Fibroblast of mammary gland (primary cell): ENCODE measurements at regions not wholly inside any gene's neighbourhood (a gene's known extent, or its start where the extent isn't known, plus 50 kb on each side); places are given as distances from the start of the nearest gene placed in this dataset.

Source experiments
- DNase-seq: peaks from one replicate; pipeline ENCODE4 v3.0.0-alpha.2; 2010; ENCODE audit warnings: low read depth
- H3K4me3 ChIP-seq: 2 replicates; pipeline ENCODE4 v1.5.1; 2011; ENCODE audit warnings: low read depth, mild to moderate bottlenecking, low read length, moderate library complexity; ENCODE audit not compliant: control insufficient read depth
- TF ChIP-seq, protein P1 (sequence below): conservative IDR thresholded peaks from 2 replicates; pipeline ENCODE4 v1.5.1; 2011; ENCODE audit warnings: low read depth, low read length, inconsistent platforms; ENCODE audit not compliant: control insufficient read depth, insufficient read depth

DNA sequence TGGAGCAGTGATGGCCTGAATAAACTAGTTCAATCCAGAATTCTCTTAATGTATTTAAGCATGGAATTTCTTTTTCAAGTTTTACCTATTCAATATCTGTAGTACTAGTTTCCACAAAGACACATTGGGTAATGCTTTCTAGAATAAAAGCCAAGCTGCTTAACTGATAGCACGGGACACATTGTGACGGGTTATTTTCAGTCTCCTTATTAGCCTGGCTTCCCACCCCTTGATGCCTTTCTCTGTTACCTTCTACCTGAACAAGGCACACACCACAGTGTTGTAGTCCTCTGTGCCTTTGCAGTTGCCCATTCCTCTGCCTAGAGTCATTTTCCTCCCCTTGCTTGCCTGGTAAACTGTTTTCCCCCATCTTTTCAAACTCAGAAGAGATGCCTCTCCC lies 139.1 kb downstream of the HDGFL1 start:
- no peak overlapping the region for H3K4me3 ChIP-seq
- TF ChIP-seq, protein P1, sequence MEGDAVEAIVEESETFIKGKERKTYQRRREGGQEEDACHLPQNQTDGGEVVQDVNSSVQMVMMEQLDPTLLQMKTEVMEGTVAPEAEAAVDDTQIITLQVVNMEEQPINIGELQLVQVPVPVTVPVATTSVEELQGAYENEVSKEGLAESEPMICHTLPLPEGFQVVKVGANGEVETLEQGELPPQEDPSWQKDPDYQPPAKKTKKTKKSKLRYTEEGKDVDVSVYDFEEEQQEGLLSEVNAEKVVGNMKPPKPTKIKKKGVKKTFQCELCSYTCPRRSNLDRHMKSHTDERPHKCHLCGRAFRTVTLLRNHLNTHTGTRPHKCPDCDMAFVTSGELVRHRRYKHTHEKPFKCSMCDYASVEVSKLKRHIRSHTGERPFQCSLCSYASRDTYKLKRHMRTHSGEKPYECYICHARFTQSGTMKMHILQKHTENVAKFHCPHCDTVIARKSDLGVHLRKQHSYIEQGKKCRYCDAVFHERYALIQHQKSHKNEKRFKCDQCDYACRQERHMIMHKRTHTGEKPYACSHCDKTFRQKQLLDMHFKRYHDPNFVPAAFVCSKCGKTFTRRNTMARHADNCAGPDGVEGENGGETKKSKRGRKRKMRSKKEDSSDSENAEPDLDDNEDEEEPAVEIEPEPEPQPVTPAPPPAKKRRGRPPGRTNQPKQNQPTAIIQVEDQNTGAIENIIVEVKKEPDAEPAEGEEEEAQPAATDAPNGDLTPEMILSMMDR, result no peak
- DNase-seq, result no peak

DNA sequence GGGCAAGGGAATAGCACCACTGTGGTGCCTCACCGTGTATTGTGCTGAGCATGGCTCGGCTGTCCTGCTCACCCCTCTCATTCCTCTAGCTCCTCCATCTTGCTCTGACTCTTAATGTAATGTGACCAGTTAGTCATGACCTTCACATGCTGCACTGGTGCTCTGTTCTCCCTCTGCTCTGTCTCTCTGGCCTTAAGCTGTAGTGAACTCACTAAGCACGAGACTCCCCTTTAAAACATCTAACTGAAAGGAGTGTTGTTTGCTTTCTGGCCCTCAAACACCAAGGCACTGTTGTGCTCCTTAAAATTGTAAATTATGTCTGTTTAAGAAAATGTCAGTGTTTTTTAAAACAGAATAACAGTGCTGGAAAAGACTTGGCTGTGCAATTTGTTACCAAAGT lies 140.4 kb downstream of the HDGFL1 start:
- DNase-seq, result peak; percentile 11
- TF ChIP-seq, protein P1, result no peak

DNA sequence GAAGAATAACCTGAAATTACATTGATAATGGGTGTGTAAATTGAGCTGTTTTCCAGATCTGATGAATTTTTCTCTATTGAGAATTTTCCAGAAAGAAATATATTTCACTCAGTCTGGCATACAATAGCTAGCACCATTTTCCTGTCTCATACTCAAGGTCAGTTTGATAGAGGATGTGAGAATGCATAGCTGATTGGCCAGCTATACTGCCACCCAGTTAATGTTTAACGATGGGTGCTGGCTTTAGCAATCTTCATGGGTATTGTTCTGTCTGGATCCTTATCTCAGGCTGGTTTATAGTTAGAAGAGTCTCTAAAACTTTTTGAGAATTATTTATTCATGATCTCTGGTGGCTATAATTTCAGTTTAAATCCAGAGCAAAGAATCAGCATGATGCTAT lies 147.4 kb downstream of the HDGFL1 start:
- no peak overlapping the region for H3K4me3 ChIP-seq
- TF ChIP-seq, protein P1, result no peak
- DNase-seq, result no peak

More for the DNA sequence above, 140.4 kb downstream of the HDGFL1 start:
- no peak overlapping the region for H3K4me3 ChIP-seq

DNA sequence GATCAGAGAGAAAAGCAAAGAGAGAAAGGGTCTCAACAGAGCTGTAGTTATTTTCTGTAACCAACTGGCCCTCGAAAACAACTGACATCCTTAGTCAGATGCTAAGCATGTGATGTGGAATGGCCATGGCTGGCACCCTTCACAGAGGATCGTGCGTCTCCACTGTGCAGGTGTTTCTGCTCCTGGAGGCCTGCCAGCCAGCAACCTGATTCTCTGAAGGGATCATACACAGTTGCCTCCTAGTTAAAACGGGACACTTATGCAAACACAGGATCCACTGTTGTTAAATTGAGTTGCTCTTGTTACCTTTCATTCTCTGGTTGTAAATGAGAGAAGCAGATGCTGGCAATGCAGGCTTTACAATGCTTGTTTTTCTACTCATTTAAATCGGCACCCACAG lies 148.5 kb downstream of the HDGFL1 start:
- no peak for DNase-seq
- TF ChIP-seq, protein P1, result no peak

DNA sequence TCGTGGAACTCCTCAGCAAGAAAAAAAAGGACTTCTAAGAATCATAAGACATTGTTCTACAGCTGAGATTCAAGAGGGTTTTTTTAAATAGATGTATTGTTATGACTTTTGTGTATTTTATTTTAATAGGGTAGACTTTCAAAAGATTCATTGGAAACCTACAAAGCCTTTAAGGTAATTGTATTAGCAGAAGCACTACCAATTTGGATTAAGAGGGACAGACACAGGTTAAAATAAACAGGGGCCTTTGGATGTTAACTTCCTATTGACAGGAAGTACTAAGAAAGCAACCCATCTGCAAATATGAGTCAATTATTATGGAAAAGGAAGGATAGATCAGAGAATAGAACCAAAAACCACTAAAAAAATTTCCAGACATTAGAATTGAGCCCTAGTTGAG lies 153.5 kb downstream of the HDGFL1 start:
- TF ChIP-seq, protein P1, result no peak
- no peak overlapping the region for H3K4me3 ChIP-seq
- DNase-seq, result no peak

More for the DNA sequence above, 148.5 kb downstream of the HDGFL1 start:
- H3K4me3 ChIP-seq, result no peak overlapping the region

DNA sequence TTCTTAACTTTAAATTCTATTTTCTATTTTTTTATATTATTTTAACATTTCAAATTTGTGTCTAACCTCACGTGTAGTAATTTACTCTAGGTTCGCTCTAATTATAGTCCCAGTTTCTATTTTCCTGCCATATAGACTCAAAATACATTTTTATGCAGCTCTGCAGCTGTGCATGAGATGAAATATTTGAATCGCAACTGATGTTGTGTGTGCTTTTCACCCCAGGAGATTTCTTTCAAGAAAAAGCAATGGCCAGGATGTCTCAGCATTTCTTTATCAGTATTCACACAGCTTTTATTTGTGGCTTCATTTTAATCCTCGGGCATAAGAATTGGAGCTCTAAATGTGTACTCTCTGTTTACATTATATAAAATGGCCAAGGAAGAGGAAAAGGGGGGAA lies 157.6 kb downstream of the HDGFL1 start:
- H3K4me3 ChIP-seq, result no peak overlapping the region
- DNase-seq, result no peak
- TF ChIP-seq, protein P1, result no peak

DNA sequence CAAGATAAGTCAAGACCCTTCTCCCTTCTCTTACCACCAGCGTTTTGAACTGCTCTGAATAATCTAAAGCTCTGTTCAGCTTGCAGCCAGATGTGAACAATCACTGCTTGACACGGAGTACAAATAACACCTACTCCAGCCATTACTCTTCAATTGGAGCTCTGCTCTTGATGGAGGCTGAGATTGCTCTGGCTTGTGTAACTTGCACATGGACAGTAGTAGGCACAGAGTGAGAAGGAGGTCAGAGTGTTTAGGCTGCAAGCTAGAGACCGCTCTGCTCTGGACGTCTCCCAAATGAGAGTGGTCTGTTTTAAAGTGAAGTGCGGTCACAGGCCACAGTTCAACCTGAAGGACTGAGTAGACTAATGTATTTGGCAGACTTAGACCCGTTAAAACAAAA lies 158.3 kb downstream of the HDGFL1 start:
- TF ChIP-seq, protein P1, result no peak
- no peak overlapping the region for H3K4me3 ChIP-seq

More for the DNA sequence above, 158.3 kb downstream of the HDGFL1 start:
- peak; percentile 30 for DNase-seq
